ENCODE measurements at regions not wholly inside any gene's neighbourhood (a gene's known extent, or its start where the extent isn't known, plus 50 kb on each side); places are given as distances from the start of the nearest gene placed in this dataset.

DNA sequence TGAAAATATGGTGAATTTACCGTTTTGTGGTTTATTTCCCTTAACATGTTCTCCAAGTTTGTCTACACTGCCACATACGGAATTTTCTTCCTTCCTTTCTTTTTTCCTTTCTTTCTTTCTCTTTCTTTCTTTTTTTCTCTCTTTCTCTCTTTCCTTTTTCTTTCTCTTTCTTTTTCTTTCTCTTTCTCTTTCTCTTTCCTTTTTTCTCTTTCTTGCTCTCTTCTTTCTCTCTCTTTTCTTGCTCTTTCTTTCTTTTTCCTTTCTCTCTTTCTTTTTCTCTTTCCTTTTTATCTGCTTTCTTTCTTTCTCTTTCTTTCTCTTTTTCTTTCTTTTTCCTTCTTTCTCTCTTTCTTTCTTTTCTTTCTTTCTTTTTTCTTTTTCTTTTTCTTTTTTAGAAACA lies 1962.3 kb upstream of the PCDH20 start:
- TF ChIP-seq, protein P1, sequence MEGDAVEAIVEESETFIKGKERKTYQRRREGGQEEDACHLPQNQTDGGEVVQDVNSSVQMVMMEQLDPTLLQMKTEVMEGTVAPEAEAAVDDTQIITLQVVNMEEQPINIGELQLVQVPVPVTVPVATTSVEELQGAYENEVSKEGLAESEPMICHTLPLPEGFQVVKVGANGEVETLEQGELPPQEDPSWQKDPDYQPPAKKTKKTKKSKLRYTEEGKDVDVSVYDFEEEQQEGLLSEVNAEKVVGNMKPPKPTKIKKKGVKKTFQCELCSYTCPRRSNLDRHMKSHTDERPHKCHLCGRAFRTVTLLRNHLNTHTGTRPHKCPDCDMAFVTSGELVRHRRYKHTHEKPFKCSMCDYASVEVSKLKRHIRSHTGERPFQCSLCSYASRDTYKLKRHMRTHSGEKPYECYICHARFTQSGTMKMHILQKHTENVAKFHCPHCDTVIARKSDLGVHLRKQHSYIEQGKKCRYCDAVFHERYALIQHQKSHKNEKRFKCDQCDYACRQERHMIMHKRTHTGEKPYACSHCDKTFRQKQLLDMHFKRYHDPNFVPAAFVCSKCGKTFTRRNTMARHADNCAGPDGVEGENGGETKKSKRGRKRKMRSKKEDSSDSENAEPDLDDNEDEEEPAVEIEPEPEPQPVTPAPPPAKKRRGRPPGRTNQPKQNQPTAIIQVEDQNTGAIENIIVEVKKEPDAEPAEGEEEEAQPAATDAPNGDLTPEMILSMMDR (conservative IDR thresholded peaks at IDR 0.05; ENCODE audit: low read depth, low read length): no peak
- DNase-seq (ENCODE audit: low read depth): no peak
- H3K4me3 ChIP-seq (ENCODE audit: low read depth, low read length): no peak overlapping the region

GRCh38 chr13:63370101-63370500 lies 1954.5 kb upstream of the PCDH20 start:
- no peak overlapping the region for H3K4me3 ChIP-seq (ENCODE audit: low read depth, low read length)
- TF ChIP-seq, protein P1 (conservative IDR thresholded peaks at IDR 0.05; ENCODE audit: low read depth, low read length): no peak

DNA sequence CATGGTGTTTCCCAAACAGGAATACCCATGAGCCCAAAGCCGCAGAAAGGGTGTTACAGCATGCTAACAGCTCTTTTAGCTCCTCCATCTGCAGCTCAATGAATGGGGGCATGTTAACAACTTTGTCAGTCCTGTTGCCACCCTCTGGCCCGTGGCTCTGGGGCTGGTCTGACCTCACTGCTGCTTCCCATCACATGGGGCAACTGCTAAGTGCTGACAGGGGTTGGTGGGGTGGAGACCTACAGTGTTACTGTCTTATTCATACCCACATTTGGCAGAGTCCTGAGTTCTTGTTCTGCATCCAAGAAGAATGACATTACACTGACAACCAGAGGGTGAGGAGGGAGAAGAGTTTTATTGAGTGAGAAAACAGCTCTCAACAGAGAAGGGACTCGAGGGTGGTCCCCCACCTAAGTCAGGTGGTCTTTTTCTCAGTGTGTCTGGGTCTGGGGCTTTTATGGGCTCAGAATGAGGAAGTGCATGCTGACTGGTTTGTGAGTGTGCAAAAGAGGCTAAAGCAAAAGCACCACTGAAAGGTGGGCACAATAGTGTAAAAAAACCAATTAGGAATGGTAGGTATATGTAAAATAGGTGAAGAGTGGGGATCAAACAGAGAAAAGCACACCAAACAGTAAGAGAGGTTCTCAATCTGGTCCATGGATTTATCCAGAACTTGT lies 1952.0 kb upstream of the PCDH20 start:
- DNase-seq (ENCODE audit: low read depth): no peak
- TF ChIP-seq, protein P1 (conservative IDR thresholded peaks at IDR 0.05; ENCODE audit: low read depth, low read length): no peak
- H3K4me3 ChIP-seq (ENCODE audit: low read depth, low read length): no peak overlapping the region

More at GRCh38 chr13:63370101-63370500, 1954.5 kb upstream of the PCDH20 start:
- DNase-seq (ENCODE audit: low read depth): no peak

DNA sequence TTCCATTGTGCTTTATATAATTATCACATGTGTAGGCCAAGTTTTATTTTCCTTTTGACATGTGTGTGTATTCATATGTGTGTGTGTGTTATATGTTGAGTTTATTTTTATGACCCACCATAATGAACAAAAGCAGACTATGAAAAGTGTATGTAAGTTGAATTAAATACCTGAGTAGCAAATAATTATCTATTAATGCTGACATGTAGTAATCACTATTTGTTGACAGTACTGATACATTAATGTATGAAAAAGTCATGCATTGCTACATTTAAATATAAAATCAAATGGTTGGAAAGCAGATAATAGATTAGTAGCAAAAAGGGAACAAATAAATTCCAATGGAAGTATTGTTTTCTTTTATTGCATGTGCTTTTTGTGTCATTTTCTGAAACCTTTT lies 1948.5 kb upstream of the PCDH20 start:
- TF ChIP-seq, protein P1 (conservative IDR thresholded peaks at IDR 0.05; ENCODE audit: low read depth, low read length): no peak
- no peak overlapping the region for H3K4me3 ChIP-seq (ENCODE audit: low read depth, low read length)
- DNase-seq (ENCODE audit: low read depth): no peak

DNA sequence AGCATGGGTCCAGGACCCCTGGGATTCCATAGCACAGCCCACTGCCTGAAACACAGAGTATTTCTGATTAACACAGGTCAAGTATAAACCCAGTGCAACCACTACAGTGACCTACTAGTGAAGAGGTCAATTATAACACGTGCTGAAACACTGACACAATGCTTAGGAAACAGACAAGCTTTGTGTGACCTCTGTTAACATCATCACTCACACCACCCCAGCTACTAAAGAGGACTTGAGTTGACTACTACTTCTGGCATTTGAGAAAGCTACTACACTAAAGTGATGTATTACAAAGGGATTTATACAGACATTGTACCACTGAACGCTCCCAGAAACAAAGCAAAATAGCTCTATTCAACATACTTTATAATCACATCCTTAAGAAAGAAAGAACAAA lies 1935.9 kb upstream of the PCDH20 start:
- TF ChIP-seq, protein P1 (conservative IDR thresholded peaks at IDR 0.05; ENCODE audit: low read depth, low read length): no peak
- DNase-seq (ENCODE audit: low read depth): no peak
- H3K4me3 ChIP-seq (ENCODE audit: low read depth, low read length): no peak overlapping the region

GRCh38 chr13:63351081-63351480 lies 1935.4 kb upstream of the PCDH20 start:
- TF ChIP-seq, protein P1 (conservative IDR thresholded peaks at IDR 0.05; ENCODE audit: low read depth, low read length): no peak
- H3K4me3 ChIP-seq (ENCODE audit: low read depth, low read length): no peak overlapping the region
- DNase-seq (ENCODE audit: low read depth): no peak

DNA sequence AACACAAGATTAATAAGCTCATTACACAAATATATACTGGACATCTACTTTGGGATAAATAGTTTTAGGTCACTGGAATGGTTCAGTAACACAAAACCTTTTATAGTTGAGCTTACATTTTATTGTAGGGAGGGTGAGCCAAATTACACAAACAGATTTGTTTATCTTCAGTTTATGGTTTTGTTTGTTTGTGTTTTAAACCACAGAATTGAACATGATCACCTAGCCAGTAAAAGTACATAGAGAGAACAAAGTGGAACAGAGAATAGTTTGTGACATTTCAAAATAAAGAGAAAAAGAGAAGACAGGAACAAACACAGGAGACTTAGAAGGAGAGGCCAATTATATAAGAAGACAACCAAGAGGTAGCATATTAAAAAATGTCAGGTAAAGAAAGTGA lies 1930.2 kb upstream of the PCDH20 start:
- no peak overlapping the region for H3K4me3 ChIP-seq (ENCODE audit: low read depth, low read length)
- DNase-seq (ENCODE audit: low read depth): no peak
- TF ChIP-seq, protein P1 (conservative IDR thresholded peaks at IDR 0.05; ENCODE audit: low read depth, low read length): no peak
